Suprapubic skin (tissue), 4 donors: ENCODE measurements at regions not wholly inside any gene's neighbourhood (a gene's known extent, or its start where the extent isn't known, plus 50 kb on each side); places are given as distances from the start of the nearest gene placed in this dataset.

Source experiments
- EP300 ChIP-seq: sonication (generic); formaldehyde crosslinking; IDR thresholded peaks from one replicate; pipeline ENCODE4 v1.6.1; 2017; ENCODE audit warnings: antibody characterized with exemption
- POLR2AphosphoS5 ChIP-seq, 3 donors: sonication (generic); formaldehyde crosslinking; IDR thresholded peaks; one replicate each; pipeline ENCODE4 v1.6.1; 2017; ENCODE audit warnings: antibody characterized with exemption in 3 of 3
- TF ChIP-seq, protein P1 (sequence below), 2 donors: fragments of 200-600 bp in 1 of 2; fragments of 450-650 bp in 1 of 2; sonication (generic) in 1 of 2; IDR thresholded peaks; one replicate each; pipeline ENCODE4 v1.5.1; 2016 to 2019; ENCODE audit warnings: antibody characterized with exemption in 2 of 2, mild to moderate bottlenecking in 1 of 2, moderate library complexity in 1 of 2

DNA sequence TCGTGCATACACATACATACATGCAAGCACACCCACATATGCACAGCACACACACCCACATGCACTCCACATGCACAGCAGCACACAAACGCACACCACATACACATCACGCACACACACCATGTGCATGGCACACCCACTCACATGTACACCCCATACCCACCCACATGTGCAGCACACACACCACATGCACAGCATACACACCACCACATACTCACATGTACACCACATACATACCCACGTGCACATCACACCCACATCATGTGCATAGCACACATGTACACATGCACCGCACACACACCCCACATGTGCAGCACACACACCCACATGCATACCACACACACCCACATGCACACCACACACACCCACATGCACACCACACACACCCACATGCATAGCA lies 132.0 kb upstream of the RGPD4 start:
- TF ChIP-seq, protein P1, sequence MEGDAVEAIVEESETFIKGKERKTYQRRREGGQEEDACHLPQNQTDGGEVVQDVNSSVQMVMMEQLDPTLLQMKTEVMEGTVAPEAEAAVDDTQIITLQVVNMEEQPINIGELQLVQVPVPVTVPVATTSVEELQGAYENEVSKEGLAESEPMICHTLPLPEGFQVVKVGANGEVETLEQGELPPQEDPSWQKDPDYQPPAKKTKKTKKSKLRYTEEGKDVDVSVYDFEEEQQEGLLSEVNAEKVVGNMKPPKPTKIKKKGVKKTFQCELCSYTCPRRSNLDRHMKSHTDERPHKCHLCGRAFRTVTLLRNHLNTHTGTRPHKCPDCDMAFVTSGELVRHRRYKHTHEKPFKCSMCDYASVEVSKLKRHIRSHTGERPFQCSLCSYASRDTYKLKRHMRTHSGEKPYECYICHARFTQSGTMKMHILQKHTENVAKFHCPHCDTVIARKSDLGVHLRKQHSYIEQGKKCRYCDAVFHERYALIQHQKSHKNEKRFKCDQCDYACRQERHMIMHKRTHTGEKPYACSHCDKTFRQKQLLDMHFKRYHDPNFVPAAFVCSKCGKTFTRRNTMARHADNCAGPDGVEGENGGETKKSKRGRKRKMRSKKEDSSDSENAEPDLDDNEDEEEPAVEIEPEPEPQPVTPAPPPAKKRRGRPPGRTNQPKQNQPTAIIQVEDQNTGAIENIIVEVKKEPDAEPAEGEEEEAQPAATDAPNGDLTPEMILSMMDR (IDR thresholded peaks at IDR 0.05), result no peak
- TF ChIP-seq EP300 (no peak), POLR2AphosphoS5 (IDR thresholded peaks at IDR 0.05) (no peak)
